H9 (cell line): ENCODE measurements at regions not wholly inside any gene's neighbourhood (a gene's known extent, or its start where the extent isn't known, plus 50 kb on each side); places are given as distances from the start of the nearest gene placed in this dataset.

Experiments
- DNase-seq: peaks from one replicate; pipeline ENCODE4 v3.0.0-alpha.2; 2017
- H2AFZ ChIP-seq: one replicate; pipeline ENCODE4 v1.6.1; 2013; ENCODE audit warnings: mild to moderate bottlenecking, low read length, control low read depth, moderate library complexity
- H2AK5ac ChIP-seq: 2 replicates; pipeline ENCODE4 v1.6.1; 2013; ENCODE audit warnings: low read length, control low read depth, mixed read lengths; ENCODE audit not compliant: insufficient read length
- H2BK120ac ChIP-seq: one replicate; pipeline ENCODE4 v1.6.1; 2013; ENCODE audit warnings: low read depth, mild to moderate bottlenecking, low read length, control low read depth, inconsistent platforms; ENCODE audit not compliant: poor library complexity, severe bottlenecking
- H2BK12ac ChIP-seq: 2 replicates; pipeline ENCODE4 v1.6.1; 2013; ENCODE audit warnings: low read length, control low read depth, mixed read lengths, low read depth; ENCODE audit not compliant: insufficient read length
- H2BK15ac ChIP-seq: 2 replicates; pipeline ENCODE4 v1.6.1; 2013; ENCODE audit warnings: low read depth, low read length, control low read depth
- H2BK20ac ChIP-seq: one replicate; pipeline ENCODE4 v1.6.1; 2013; ENCODE audit warnings: low read depth, mild to moderate bottlenecking, low read length, control low read depth, inconsistent platforms; ENCODE audit not compliant: poor library complexity, severe bottlenecking
- H2BK5ac ChIP-seq: 2 replicates; pipeline ENCODE4 v1.6.1; 2013; ENCODE audit warnings: low read length, control low read depth, mixed read lengths; ENCODE audit not compliant: insufficient read length
- H3K14ac ChIP-seq: 2 replicates; pipeline ENCODE4 v1.6.1; 2013; ENCODE audit warnings: low read length, control low read depth; ENCODE audit not compliant: insufficient read depth
- H3K18ac ChIP-seq: 2 replicates; pipeline ENCODE4 v1.6.1; 2013; ENCODE audit warnings: low read depth, mild to moderate bottlenecking, mixed read lengths, low read length, control low read depth; ENCODE audit not compliant: insufficient read length
- H3K23ac ChIP-seq: 2 replicates; pipeline ENCODE4 v1.6.1; 2013; ENCODE audit warnings: low read length, control low read depth, mixed read lengths, low read depth; ENCODE audit not compliant: insufficient read length
- H3K23me2 ChIP-seq: 2 replicates; pipeline ENCODE4 v1.6.1; 2013; ENCODE audit warnings: low read depth, mild to moderate bottlenecking, mixed read lengths, low read length, control low read depth; ENCODE audit not compliant: insufficient read length, poor library complexity, severe bottlenecking
- H3K27ac ChIP-seq: 2 replicates; pipeline ENCODE4 v1.5.1; 2013; ENCODE audit warnings: low read length, control low read depth, mixed read lengths, low read depth; ENCODE audit not compliant: insufficient read length
- H3K27me3 ChIP-seq: 2 replicates; pipeline ENCODE4 v1.6.1; 2013; ENCODE audit warnings: low read length, control low read depth, inconsistent platforms; ENCODE audit not compliant: insufficient read depth
- H3K4ac ChIP-seq: 2 replicates; pipeline ENCODE4 v1.6.1; 2013; ENCODE audit warnings: low read depth, mild to moderate bottlenecking, control low read depth, inconsistent platforms, low read length, moderate library complexity
- H3K4me1 ChIP-seq: 2 replicates; pipeline ENCODE4 v1.6.1; 2013; ENCODE audit warnings: low read length, control low read depth, inconsistent platforms; ENCODE audit not compliant: insufficient read depth
- H3K4me2 ChIP-seq: 2 replicates; pipeline ENCODE4 v1.6.1; 2013; ENCODE audit warnings: low read length, control low read depth, mixed read lengths; ENCODE audit not compliant: insufficient read length, insufficient read depth
- H3K56ac ChIP-seq: 2 replicates; pipeline ENCODE4 v1.6.1; 2013; ENCODE audit warnings: low read depth, mild to moderate bottlenecking, mixed read lengths, low read length, control low read depth; ENCODE audit not compliant: insufficient read length
- H3K79me1 ChIP-seq: 2 replicates; pipeline ENCODE4 v1.6.1; 2013; ENCODE audit warnings: low read depth, mild to moderate bottlenecking, moderate library complexity, low read length, control low read depth, inconsistent platforms; ENCODE audit not compliant: insufficient read depth, poor library complexity, severe bottlenecking
- H3K79me2 ChIP-seq: 2 replicates; pipeline ENCODE4 v1.6.1; 2013; ENCODE audit warnings: low read length, control low read depth, inconsistent platforms; ENCODE audit not compliant: insufficient read depth
- H3K9ac ChIP-seq: 2 replicates; pipeline ENCODE4 v1.6.1; 2013; ENCODE audit warnings: low read length, control low read depth, mixed read lengths; ENCODE audit not compliant: insufficient read length; ENCODE audit errors: extremely low read depth
- H3K9me3 ChIP-seq: one replicate; pipeline ENCODE4 v1.6.1; 2013; ENCODE audit warnings: low read depth, low read length, inconsistent platforms; ENCODE audit not compliant: control insufficient read depth
- H3T11ph ChIP-seq: one replicate; pipeline ENCODE4 v1.6.1; 2013; ENCODE audit warnings: mild to moderate bottlenecking, low read length, control low read depth, inconsistent platforms
- H4K20me1 ChIP-seq: one replicate; pipeline ENCODE4 v1.6.1; 2013; ENCODE audit not compliant: control insufficient read depth, insufficient read length, insufficient read depth
- H4K5ac ChIP-seq: 2 replicates; pipeline ENCODE4 v1.6.1; 2013; ENCODE audit warnings: low read depth, mild to moderate bottlenecking, mixed read lengths, low read length, control low read depth; ENCODE audit not compliant: insufficient read length
- H4K8ac ChIP-seq: replicated peaks from 2 replicates; pipeline ENCODE4 v1.6.1; 2013; ENCODE audit warnings: low read length, control low read depth, mixed read lengths, low read depth; ENCODE audit not compliant: insufficient read length
- H4K91ac ChIP-seq: 2 replicates; pipeline ENCODE4 v1.6.1; 2013; ENCODE audit warnings: low read depth, mild to moderate bottlenecking, moderate library complexity, mixed read lengths, low read length, control low read depth; ENCODE audit not compliant: insufficient read length
- H3K27ac Mint-ChIP-seq, 3 experiments: 2 replicates in 2 of 3; 3 replicates in 1 of 3; pipeline ENCODE4 v1.8.0; 2020 to 2021; ENCODE audit warnings: mixed read lengths in 3 of 3, mild to moderate bottlenecking in 1 of 3, moderate library complexity in 1 of 3
- H3K27me3 Mint-ChIP-seq: 2 replicates; pipeline ENCODE4 v1.8.0; 2021; ENCODE audit warnings: low read depth, mild to moderate bottlenecking, moderate library complexity, mixed read lengths
- H3K36me3 Mint-ChIP-seq, 3 experiments: 2 replicates in 2 of 3; 3 replicates in 1 of 3; pipeline ENCODE4 v1.8.0; 2020 to 2021; ENCODE audit warnings: low read depth in 3 of 3, mixed read lengths in 3 of 3; ENCODE audit not compliant: insufficient read depth in 1 of 3
- H3K4me1 Mint-ChIP-seq, 2 experiments: 2 replicates each; pipeline ENCODE4 v1.8.0; 2020; ENCODE audit warnings: mixed read lengths in 2 of 2
- H3K4me3 Mint-ChIP-seq, 2 experiments: 2 replicates in 1 of 2; 3 replicates in 1 of 2; pipeline ENCODE4 v1.8.0; 2020 to 2021; ENCODE audit warnings: mild to moderate bottlenecking in 2 of 2, mixed read lengths in 2 of 2, moderate library complexity in 1 of 2
- H3K9me3 Mint-ChIP-seq, 2 experiments: 2 replicates in 1 of 2; 3 replicates in 1 of 2; pipeline ENCODE4 v1.8.0; 2020; ENCODE audit warnings: mild to moderate bottlenecking in 2 of 2, mixed read lengths in 2 of 2, moderate library complexity in 1 of 2
- WGBS: extraction: QIAGEN DNeasy Blood & Tissue Kit; methylation state at CpG from one replicate; pipeline ENCODE4 v1.1.7; 2013; ENCODE audit warnings: missing lambda C conversion rate, low lambda C conversion rate, mixed read lengths; ENCODE audit not compliant: insufficient read length; ENCODE audit errors: extremely low coverage; 5-methylcytosine and 5-hydroxymethylcytosine counted together
- TF ChIP-seq, protein P1 (sequence below): fragments of 200-600 bp; sonication (generic); conservative IDR thresholded peaks from 3 replicates; pipeline ENCODE4 v1.8.0; 2021; ENCODE audit warnings: antibody characterized with exemption, mild to moderate bottlenecking

DNA sequence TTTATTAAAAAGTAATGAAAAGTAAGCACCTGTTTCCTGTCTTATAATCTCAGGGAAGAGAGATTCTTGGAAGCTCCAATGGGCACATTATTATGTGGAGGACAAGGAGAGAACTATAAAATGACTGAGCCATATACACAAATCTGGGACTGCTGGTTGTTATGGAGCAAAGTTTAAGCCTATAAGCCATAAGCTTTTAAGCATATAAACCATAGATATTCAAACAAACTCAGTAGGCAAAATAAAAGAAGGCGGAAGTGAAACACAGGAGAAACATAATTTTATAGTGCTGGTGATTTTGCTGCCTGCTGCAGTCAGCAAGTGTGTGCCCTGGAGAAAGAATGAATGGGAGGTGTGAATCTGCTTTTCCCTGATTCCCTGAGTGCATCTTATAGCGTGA is 274.4 kb downstream of the KIF20B start:
- Histone ChIP-seq H3K27me3 (peaks cover 38% of the 10 kb centered on the region), H4K5ac (no peak overlapping the region), H2AK5ac (no peak overlapping the region), H3T11ph (no peak overlapping the region), H2AFZ (no peak overlapping the region), H2BK20ac (no peak overlapping the region), H4K20me1 (no peaks in the 10 kb centered on the region), H4K8ac (no peak overlapping the region), H3K23me2 (no peaks in the 10 kb centered on the region), H3K79me1 (no peaks in the 10 kb centered on the region), H3K4ac (no peak overlapping the region), H2BK15ac (no peak overlapping the region), H3K4me1 (no peaks in the 10 kb centered on the region), H3K18ac (no peak overlapping the region), H3K79me2 (no peaks in the 10 kb centered on the region), H2BK12ac (no peak overlapping the region), H2BK5ac (no peak overlapping the region), H3K27ac (no peak overlapping the region), H3K14ac (no peak overlapping the region), H4K91ac (no peak overlapping the region), H3K9me3 (no peaks in the 10 kb centered on the region), H3K4me2 (no peak overlapping the region), H3K56ac (no peak overlapping the region), H2BK120ac (no peak overlapping the region), H3K9ac (no peak overlapping the region), H3K23ac (no peak overlapping the region)
- TF ChIP-seq, protein P1, sequence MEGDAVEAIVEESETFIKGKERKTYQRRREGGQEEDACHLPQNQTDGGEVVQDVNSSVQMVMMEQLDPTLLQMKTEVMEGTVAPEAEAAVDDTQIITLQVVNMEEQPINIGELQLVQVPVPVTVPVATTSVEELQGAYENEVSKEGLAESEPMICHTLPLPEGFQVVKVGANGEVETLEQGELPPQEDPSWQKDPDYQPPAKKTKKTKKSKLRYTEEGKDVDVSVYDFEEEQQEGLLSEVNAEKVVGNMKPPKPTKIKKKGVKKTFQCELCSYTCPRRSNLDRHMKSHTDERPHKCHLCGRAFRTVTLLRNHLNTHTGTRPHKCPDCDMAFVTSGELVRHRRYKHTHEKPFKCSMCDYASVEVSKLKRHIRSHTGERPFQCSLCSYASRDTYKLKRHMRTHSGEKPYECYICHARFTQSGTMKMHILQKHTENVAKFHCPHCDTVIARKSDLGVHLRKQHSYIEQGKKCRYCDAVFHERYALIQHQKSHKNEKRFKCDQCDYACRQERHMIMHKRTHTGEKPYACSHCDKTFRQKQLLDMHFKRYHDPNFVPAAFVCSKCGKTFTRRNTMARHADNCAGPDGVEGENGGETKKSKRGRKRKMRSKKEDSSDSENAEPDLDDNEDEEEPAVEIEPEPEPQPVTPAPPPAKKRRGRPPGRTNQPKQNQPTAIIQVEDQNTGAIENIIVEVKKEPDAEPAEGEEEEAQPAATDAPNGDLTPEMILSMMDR = no peak
- Mint-ChIP-seq H3K9me3 (peaks cover 2 to 12% of the 10 kb centered on the region in 2 experiments; a peak in 3 of 5 replicates), H3K4me1 (peaks cover 4 to 6% of the 10 kb centered on the region in 2 experiments), H3K27ac (no peak overlapping the region), H3K36me3 (peaks cover 0 to 3% (median 0%) of the 10 kb centered on the region in 3 experiments; a peak in 1 of 7 replicates), H3K27me3 (peaks cover 99% of the 10 kb centered on the region), H3K4me3 (no peak overlapping the region)
- DNase-seq = no peak
- WGBS = no CpG with 5 or more reads among the region's 2 CpGs
